Mammary epithelial cell (primary cell): ENCODE measurements at regions not wholly inside any gene's neighbourhood (a gene's known extent, or its start where the extent isn't known, plus 50 kb on each side); places are given as distances from the start of the nearest gene placed in this dataset.

ENCODE experiments used
- CTCF ChIP-seq, 2 donors: IDR thresholded peaks in 1 of 2; conservative IDR thresholded peaks in 1 of 2; 2 replicates each; pipeline ENCODE4 v1.5.1; 2011 to 2012; ENCODE audit warnings: inconsistent platforms in 2 of 2, low read length in 2 of 2, mild to moderate bottlenecking in 2 of 2, control low read depth in 1 of 2, low read depth in 1 of 2; ENCODE audit not compliant: insufficient read depth in 1 of 2; ENCODE audit errors: extremely low read depth in 1 of 2
- EZH2 ChIP-seq: IDR thresholded peaks from 2 replicates; pipeline ENCODE4 v1.6.1; 2012; ENCODE audit warnings: low read length, inconsistent platforms, borderline replicate concordance

GRCh38 chr12:115093261-115093660 lies 409.3 kb upstream of the TBX3 start:
- no peak for TF ChIP-seq CTCF (conservative IDR thresholded peaks at IDR 0.05 in 1 of 2, IDR thresholded peaks at IDR 0.05 in 1 of 2; ENCODE audit: extremely low read depth in 1 of 2, insufficient read depth in 1 of 2, low read depth in 1 of 2, low read length in 2 of 2)
- TF ChIP-seq EZH2: no peak
